Ovary (tissue), 7 donors: ENCODE measurements at regions not wholly inside any gene's neighbourhood (a gene's known extent, or its start where the extent isn't known, plus 50 kb on each side); places are given as distances from the start of the nearest gene placed in this dataset.

ENCODE experiments used
- DNase-seq, 5 donors: peaks; one replicate each; pipeline ENCODE4 v3.0.0-alpha.2; 2019 to 2020
- H3K27ac ChIP-seq, 2 donors: fragments of 200-600 bp; one replicate each; pipeline versions ENCODE4 v1.5.1 to v1.8.0; 2019 to 2022
- H3K27me3 ChIP-seq: fragments of 200-600 bp; one replicate; pipeline ENCODE4 v1.8.0; 2022
- H3K36me3 ChIP-seq: fragments of 200-600 bp; sonication (generic); one replicate; pipeline ENCODE4 v1.5.1; 2019
- H3K4me1 ChIP-seq: one replicate; pipeline ENCODE4 v1.8.1; 2013; ENCODE audit warnings: mild to moderate bottlenecking, moderate library complexity; ENCODE audit not compliant: insufficient read depth
- H3K4me3 ChIP-seq: fragments of 200-600 bp; sonication (generic); one replicate; pipeline ENCODE4 v1.5.1; 2017
- H3K9me3 ChIP-seq, 2 donors: fragments of 200-600 bp in 1 of 2; sonication (generic) in 1 of 2; one replicate each; pipeline versions ENCODE4 v1.5.1 to v1.8.1; 2013 to 2019; ENCODE audit warnings: mild to moderate bottlenecking in 1 of 2, moderate library complexity in 1 of 2
- EP300 ChIP-seq: sonication (generic); formaldehyde crosslinking; IDR thresholded peaks from one replicate; pipeline ENCODE4 v1.6.1; 2017; ENCODE audit warnings: antibody characterized with exemption
- POLR2A ChIP-seq: fragments of 450-650 bp; IDR thresholded peaks from one replicate; pipeline ENCODE4 v1.6.1; 2017; ENCODE audit warnings: antibody characterized with exemption, mild to moderate bottlenecking, moderate library complexity
- WGBS, 3 donors: extraction: QIAGEN DNeasy Blood & Tissue Kit in 1 of 3; methylation state at CpG; one replicate each; pipeline versions ENCODE4 v1.1.5 to v1.1.7; 2013 to 2017; 5-methylcytosine and 5-hydroxymethylcytosine counted together
- intact Hi-C, 4 donors: fragments of 100-400 bp; cut with DNase I; formaldehyde crosslinking; loops; one replicate each; pipeline versions ENCODE4 v1.11.0 to v1.15.1; 2022 to 2023
- TF ChIP-seq, protein P1 (sequence below), 3 donors: fragments of 450-650 bp in 2 of 3; fragments of 200-600 bp in 1 of 3; IDR thresholded peaks; one replicate each; pipeline versions ENCODE4 v1.5.1 to v1.8.0; 2016 to 2022; ENCODE audit warnings: antibody characterized with exemption in 3 of 3, mild to moderate bottlenecking in 1 of 3
- donor health status: DM: no; HTN: no; CAD: no; lungs with moderate emphysema.
- donor health status: DM: no; HTN: no; CAD: no.
- donor health status: Bipolar disorder and iron deficiency.
- donor health status: DM: no; HTN: no; CAD: no.
- donor health status: DM: yes; HTN: yes; CAD: no.

DNA sequence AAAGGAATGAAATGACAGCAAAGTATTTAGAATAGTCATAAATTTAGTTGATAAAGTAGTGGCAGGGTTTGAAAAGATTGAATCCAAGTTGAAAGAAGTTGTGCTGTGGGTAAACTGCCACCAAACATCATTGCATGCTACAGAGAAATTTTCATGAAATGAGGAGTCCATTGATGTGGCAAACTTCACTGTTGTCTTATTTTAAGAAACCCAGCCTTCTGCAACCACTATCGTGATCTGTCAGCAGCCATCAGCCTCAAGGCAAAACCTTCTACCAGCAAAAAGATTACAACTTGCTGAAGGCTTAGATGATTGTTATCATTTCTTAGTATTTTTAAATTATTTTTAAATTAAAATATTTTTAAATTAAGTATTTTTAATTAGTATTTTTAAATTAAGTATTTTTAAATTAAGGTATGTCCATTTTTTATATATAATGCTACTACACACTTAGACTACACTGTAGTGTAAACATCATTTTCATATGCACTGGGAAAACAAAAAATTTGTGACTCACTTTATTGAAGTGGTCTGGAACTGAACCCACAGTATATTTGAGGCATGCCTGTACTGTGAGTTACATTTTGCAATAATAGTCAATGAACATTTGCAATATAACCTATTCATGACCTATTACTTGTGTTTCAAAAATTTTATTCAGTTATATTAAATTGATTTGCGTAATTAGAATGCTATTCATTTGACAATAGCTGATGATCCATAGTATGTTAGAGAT, 67.2 kb upstream of the SYT1 start:
- no peaks in the 10 kb centered on the region for H3K9me3 ChIP-seq
- intact Hi-C loops, result no loop called here
- TF ChIP-seq POLR2A (no peak), EP300 (no peak)
- TF ChIP-seq, protein P1, sequence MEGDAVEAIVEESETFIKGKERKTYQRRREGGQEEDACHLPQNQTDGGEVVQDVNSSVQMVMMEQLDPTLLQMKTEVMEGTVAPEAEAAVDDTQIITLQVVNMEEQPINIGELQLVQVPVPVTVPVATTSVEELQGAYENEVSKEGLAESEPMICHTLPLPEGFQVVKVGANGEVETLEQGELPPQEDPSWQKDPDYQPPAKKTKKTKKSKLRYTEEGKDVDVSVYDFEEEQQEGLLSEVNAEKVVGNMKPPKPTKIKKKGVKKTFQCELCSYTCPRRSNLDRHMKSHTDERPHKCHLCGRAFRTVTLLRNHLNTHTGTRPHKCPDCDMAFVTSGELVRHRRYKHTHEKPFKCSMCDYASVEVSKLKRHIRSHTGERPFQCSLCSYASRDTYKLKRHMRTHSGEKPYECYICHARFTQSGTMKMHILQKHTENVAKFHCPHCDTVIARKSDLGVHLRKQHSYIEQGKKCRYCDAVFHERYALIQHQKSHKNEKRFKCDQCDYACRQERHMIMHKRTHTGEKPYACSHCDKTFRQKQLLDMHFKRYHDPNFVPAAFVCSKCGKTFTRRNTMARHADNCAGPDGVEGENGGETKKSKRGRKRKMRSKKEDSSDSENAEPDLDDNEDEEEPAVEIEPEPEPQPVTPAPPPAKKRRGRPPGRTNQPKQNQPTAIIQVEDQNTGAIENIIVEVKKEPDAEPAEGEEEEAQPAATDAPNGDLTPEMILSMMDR (IDR thresholded peaks at IDR 0.05), result no peak

DNA sequence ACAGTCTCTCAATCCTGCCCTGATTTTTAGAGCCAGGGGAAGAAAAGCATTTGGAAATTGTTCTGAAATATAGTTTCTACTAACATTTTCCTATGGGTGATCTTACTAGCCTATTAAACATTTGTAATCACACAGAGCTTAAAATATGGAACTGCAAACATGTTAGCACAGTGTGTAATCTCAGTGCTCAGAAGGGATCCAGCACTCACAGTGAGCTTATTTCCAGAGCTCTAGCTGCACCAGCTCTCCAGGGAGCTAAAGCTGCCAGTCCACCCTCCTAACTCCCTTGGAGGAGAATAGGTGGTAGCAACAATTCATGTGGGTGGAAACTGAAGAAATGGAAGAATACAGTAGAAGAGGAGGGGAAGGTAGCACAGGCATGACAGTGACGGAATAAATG, 64.9 kb upstream of the SYT1 start:
- intact Hi-C loops, result no loop called here
- WGBS, 3 donors, result 89 to 93% (median 93%) methylated on average over 1 of the region's 1 CpG
- TF ChIP-seq, protein P1 (IDR thresholded peaks at IDR 0.05), result no peak
- no peak for TF ChIP-seq POLR2A
- TF ChIP-seq EP300, result no peak
- DNase-seq, result no peak
- no peaks in the 10 kb centered on the region for H3K27me3 ChIP-seq
- no peaks in the 10 kb centered on the region for H3K36me3 ChIP-seq
- no peak overlapping the region for H3K4me3 ChIP-seq
- no peak overlapping the region for H3K27ac ChIP-seq
- H3K4me1 ChIP-seq, result no peaks in the 10 kb centered on the region
- no peaks in the 10 kb centered on the region for H3K9me3 ChIP-seq

More for the DNA sequence above, 67.2 kb upstream of the SYT1 start:
- no peak overlapping the region for H3K4me3 ChIP-seq
- H3K27ac ChIP-seq, result no peak overlapping the region
- no peak for DNase-seq
- H3K4me1 ChIP-seq, result no peaks in the 10 kb centered on the region
- no peaks in the 10 kb centered on the region for H3K36me3 ChIP-seq
- 96 to 98% (median 97%) methylated on average over 2 of the region's 2 CpGs for WGBS, 3 donors
- no peaks in the 10 kb centered on the region for H3K27me3 ChIP-seq

DNA sequence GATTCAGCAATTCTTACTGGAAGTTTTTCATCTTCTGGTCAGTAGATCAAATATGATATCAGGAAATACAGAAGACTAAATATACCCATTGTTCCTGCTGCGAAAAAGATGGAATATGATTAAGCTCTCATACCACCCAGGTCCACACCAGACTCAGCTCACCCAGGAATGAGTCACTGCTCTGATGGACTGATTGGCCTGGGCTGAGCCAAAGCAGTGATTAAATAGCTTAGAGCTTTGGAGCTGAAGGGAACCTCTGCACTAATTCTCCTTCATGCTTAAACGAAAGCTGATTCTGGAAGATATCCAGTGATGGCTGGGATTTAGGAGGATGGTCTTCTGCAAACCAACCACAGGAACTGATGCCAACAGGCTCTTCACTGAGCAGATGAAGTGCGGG, 62.0 kb upstream of the SYT1 start:
- H3K4me3 ChIP-seq, result no peak overlapping the region
- intact Hi-C loops, result no loop called here
- TF ChIP-seq, protein P1 (IDR thresholded peaks at IDR 0.05), result no peak
- TF ChIP-seq EP300 (no peak), POLR2A (no peak)
- DNase-seq, result no peak
- H3K9me3 ChIP-seq, result no peaks in the 10 kb centered on the region
- no peaks in the 10 kb centered on the region for H3K27me3 ChIP-seq
- no peaks in the 10 kb centered on the region for H3K4me1 ChIP-seq
- no peak overlapping the region for H3K27ac ChIP-seq
- no peaks in the 10 kb centered on the region for H3K36me3 ChIP-seq
- 69 to 82% (median 69%) methylated on average over 3 of the region's 3 CpGs for WGBS, 3 donors

DNA sequence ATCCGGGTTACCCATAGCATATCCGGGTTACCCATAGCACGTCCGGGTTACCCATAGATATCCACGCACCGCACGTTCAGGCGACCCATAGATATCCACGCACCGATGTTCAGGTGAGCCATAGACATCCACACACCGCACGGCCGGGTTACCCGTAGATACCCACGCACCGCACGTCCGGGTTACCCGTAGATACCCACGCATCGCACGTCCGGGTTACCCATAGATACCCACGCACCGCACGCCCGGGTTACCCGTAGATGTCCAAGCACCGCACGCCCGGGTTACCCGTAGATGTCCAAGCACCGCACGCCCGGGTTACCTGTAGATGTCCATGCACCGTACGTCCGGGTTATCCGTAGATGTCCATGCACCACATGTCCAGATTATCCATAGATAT, 60.3 kb upstream of the SYT1 start:
- no peak for DNase-seq
- no peaks in the 10 kb centered on the region for H3K36me3 ChIP-seq
- no peaks in the 10 kb centered on the region for H3K4me1 ChIP-seq
- 87 to 98% (median 92%) methylated on average over 39 of the region's 39 CpGs for WGBS, 3 donors
- no peaks in the 10 kb centered on the region for H3K27me3 ChIP-seq
- no peak for TF ChIP-seq POLR2A
- no peak overlapping the region for H3K4me3 ChIP-seq
- H3K27ac ChIP-seq, result no peak overlapping the region
- intact Hi-C loops, result no loop called here
- H3K9me3 ChIP-seq, result no peaks in the 10 kb centered on the region
